ENCODE measurements at regions not wholly inside any gene's neighbourhood (a gene's known extent, or its start where the extent isn't known, plus 50 kb on each side); places are given as distances from the start of the nearest gene placed in this dataset.

DNA sequence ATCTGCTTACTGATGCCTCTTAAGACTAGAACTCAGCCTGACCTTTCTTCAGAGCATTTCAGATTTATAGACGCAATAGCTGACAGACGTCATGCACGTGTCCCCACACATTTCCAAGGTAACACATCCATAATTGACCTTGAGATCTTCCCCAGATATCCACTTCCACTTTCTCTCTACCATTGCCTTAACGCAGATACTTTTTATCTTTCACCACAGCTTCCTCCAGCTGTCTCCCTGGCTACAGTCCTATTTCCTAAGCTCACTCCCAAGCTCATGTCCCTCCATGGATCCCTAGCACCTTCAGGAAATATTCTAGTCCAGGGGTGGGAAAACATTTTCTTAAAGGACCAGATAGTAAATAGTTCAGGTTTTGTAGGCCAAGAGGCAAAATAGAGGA, 173.0 kb upstream of the MITF start:
- DNase-seq (ENCODE audit: low spot score): no peak
- H3K27ac ChIP-seq: no peak overlapping the region
- no peak for TF ChIP-seq CTCF (conservative IDR thresholded peaks at IDR 0.05; ENCODE audit: low read depth)
- ChIA-PET POLR2A (ENCODE audit: low non-redundant PET) (no interaction called here), CTCF (interaction anchor here (0.6 kb wide), 1 partner anchor 445 kb away, joined by 5 read pairs; no protein-coding TSS in a partner anchor)

DNA sequence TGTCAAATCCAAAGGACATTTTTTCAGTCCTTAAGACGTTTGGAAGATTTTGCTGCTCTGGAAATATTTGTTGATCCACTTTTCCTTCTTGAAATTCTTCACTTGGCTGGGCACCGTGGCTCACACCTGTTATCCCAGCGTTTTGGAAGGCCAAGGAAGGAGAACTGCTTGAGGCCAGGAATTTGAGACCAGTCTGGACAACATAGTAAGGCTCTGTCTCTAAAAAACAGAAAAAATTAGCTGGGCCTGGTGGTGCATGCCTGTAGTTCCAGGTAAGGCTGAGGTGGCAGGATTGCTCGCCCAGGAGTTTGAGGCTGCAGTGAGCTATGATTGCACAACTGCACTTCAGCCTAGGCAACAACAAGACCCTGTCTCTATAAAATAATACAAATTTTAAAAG, 173.9 kb upstream of the MITF start:
- no peak overlapping the region for H3K27ac ChIP-seq
- DNase-seq (ENCODE audit: low spot score): no peak
- ChIA-PET CTCF (no interaction called here), POLR2A (ENCODE audit: low non-redundant PET) (no interaction called here)
- no peak for TF ChIP-seq CTCF (conservative IDR thresholded peaks at IDR 0.05; ENCODE audit: low read depth)

GRCh38 chr3:69563981-69564380, 175.3 kb upstream of the MITF start:
- no peak for TF ChIP-seq CTCF (conservative IDR thresholded peaks at IDR 0.05; ENCODE audit: low read depth)
- H3K27ac ChIP-seq: no peak overlapping the region
- no peak for DNase-seq (ENCODE audit: low spot score)
- ChIA-PET POLR2A (ENCODE audit: low non-redundant PET) (no interaction called here), CTCF (interaction anchor here (0.6 kb wide), 1 partner anchor 22 kb away, joined by 3 read pairs; no protein-coding TSS in a partner anchor)

GRCh38 chr3:69563151-69563550, 176.1 kb upstream of the MITF start:
- ChIA-PET CTCF (no interaction called here), POLR2A (ENCODE audit: low non-redundant PET) (no interaction called here)
- DNase-seq (ENCODE audit: low spot score): no peak
- H3K27ac ChIP-seq: no peak overlapping the region
- TF ChIP-seq CTCF (conservative IDR thresholded peaks at IDR 0.05; ENCODE audit: low read depth): no peak

- ChIA-PET CTCF (no interaction called here), POLR2A (ENCODE audit: low non-redundant PET) (no interaction called here)
- no peak overlapping the region for H3K27ac ChIP-seq
- TF ChIP-seq CTCF (conservative IDR thresholded peaks at IDR 0.05; ENCODE audit: low read depth): no peak
- DNase-seq (ENCODE audit: low spot score): no peak
These were observed 176.1 kb upstream of the FRMD4B start for GRCh38 chr3:69562020-69562419.

DNA sequence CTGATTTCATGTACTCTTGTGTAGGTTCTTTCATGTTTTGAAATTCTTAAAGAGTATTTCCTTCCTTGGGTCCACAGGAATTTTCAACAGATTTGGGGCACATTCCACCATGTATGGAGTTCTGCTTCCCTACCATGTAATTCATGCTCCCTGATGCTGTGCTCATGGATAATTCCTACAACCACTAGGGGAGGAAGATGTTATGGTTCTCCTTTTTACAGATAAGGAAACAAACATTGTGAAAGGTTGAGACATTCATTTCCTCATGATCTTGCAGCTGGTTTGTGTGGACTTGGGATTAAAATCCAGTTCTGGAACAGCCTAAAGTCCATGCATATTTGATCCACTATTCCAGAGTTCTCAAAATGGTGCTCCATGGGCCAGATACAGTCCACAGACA, 174.9 kb upstream of the FRMD4B start:
- ChIA-PET CTCF (interaction anchor here (0.6 to 0.7 kb wide), 2 partner anchors 13 to 680 kb away, joined by 3 to 8 read pairs; no protein-coding TSS in a partner anchor), POLR2A (ENCODE audit: low non-redundant PET) (no interaction called here)
- no peak for DNase-seq (ENCODE audit: low spot score)
- no peak for TF ChIP-seq CTCF (conservative IDR thresholded peaks at IDR 0.05; ENCODE audit: low read depth)
- no peak overlapping the region for H3K27ac ChIP-seq

- no peak overlapping the region for H3K27ac ChIP-seq
- no peak for TF ChIP-seq CTCF (conservative IDR thresholded peaks at IDR 0.05; ENCODE audit: low read depth)
- ChIA-PET POLR2A (ENCODE audit: low non-redundant PET) (no interaction called here), CTCF (no interaction called here)
- DNase-seq (ENCODE audit: low spot score): no peak
These were observed 174.2 kb upstream of the FRMD4B start for GRCh38 chr3:69560116-69560515.
